GM10248 (cell line): ENCODE measurements at regions not wholly inside any gene's neighbourhood (a gene's known extent, or its start where the extent isn't known, plus 50 kb on each side); places are given as distances from the start of the nearest gene placed in this dataset.

Experiments
- CTCF ChIA-PET: fragments of 300-600 bp; sonication (Branson Sonifier 250); formaldehyde crosslinking; extraction: SDS; loops from one replicate; lab custom pipeline; 2021; ENCODE audit warnings: antibody characterized with exemption; lab: Yijun Ruan, JAX
- POLR2A ChIA-PET: fragments of 350-650 bp; sonication (Branson Sonifier 250); formaldehyde crosslinking; extraction: SDS; loops from one replicate; lab custom pipeline; 2020; ENCODE audit warnings: antibody characterized with exemption; lab: Yijun Ruan, JAX
- DNase-seq: peaks from one replicate; pipeline ENCODE4 v3.0.0; 2012; ENCODE audit errors: extremely low spot score
- CTCF ChIP-seq: IDR thresholded peaks from 2 replicates; pipeline ENCODE4 v1.5.1; 2012; ENCODE audit warnings: mild to moderate bottlenecking, low read depth; ENCODE audit errors: extremely low read depth, missing control alignments, control extremely low read depth

DNA sequence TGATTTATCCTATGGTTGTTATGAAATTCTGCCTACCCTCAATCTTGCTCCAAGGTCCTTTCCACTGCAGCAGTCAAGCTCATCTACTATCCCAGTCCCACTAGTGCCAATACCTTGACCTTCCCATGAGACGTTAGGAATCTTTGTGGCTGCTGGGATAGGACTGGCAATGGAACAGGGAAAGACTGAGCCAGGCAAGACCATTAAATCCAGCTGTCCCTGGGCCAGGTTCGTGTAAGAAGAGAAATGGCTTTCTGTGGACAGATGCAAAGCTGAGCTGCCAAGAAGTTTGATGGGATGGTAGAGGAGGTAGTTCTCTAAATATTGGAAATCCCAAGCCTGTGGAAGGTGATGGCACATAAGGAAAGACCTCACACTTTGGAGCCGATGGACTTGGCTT, 50.1 kb upstream of the TMEM17 start:
- ChIA-PET CTCF (interaction anchor here (1.3 kb wide), 1 partner anchor 11 kb away, joined by 4 read pairs; no protein-coding TSS in a partner anchor), POLR2A (no interaction called here)
- DNase-seq, result no peak
- no peak for TF ChIP-seq CTCF
